Neural cell (in vitro differentiated cells): ENCODE measurements at regions not wholly inside any gene's neighbourhood (a gene's known extent, or its start where the extent isn't known, plus 50 kb on each side); places are given as distances from the start of the nearest gene placed in this dataset.

Experiments used
- H2AFZ ChIP-seq: fragments of 200-600, 300-800 bp; sonication (generic), shearing (Covaris generic); 2 replicates; pipeline ENCODE4 v1.6.0; 2014; ENCODE audit warnings: low read depth, mild to moderate bottlenecking, antibody characterized with exemption, low read length, moderate library complexity
- H3F3A ChIP-seq: fragments of 200-600 bp; shearing (Covaris generic); 2 replicates; pipeline ENCODE4 v1.6.1; 2016; ENCODE audit warnings: mild to moderate bottlenecking, moderate library complexity, mixed read lengths, antibody characterized with exemption, low read length; ENCODE audit not compliant: insufficient read depth, poor library complexity, severe bottlenecking
- H3K27ac ChIP-seq: fragments of 200-600, 300-800 bp; sonication (generic), shearing (Covaris generic); 2 replicates; pipeline ENCODE4 v1.5.1; 2014; ENCODE audit warnings: mild to moderate bottlenecking, low read length, moderate library complexity
- H3K27me3 ChIP-seq: fragments of 300-800, 200-600 bp; sonication (generic), shearing (Covaris generic); 2 replicates; pipeline ENCODE4 v1.6.0; 2014; ENCODE audit warnings: mild to moderate bottlenecking, low read depth, low read length, moderate library complexity; ENCODE audit not compliant: insufficient read depth
- H3K36me3 ChIP-seq: fragments of 300-800, 200-600 bp; sonication (generic), shearing (Covaris generic); 2 replicates; pipeline ENCODE4 v1.5.1; 2014; ENCODE audit warnings: mild to moderate bottlenecking, antibody characterized with exemption, low read length, moderate library complexity; ENCODE audit not compliant: insufficient read depth
- H3K4me2 ChIP-seq: fragments of 300-800, 200-600 bp; sonication (generic), shearing (Covaris generic); 2 replicates; pipeline ENCODE4 v1.6.0; 2014; ENCODE audit warnings: mild to moderate bottlenecking, low read length
- H3K4me3 ChIP-seq: fragments of 300-800, 200-600 bp; sonication (generic), shearing (Covaris generic); 2 replicates; pipeline ENCODE4 v1.5.1; 2014; ENCODE audit warnings: mild to moderate bottlenecking, low read length, moderate library complexity
- H3K79me2 ChIP-seq: fragments of 200-600 bp; shearing (Covaris generic); replicated peaks from 2 replicates; pipeline ENCODE4 v1.6.0; 2014; ENCODE audit warnings: mild to moderate bottlenecking, low read length, moderate library complexity; ENCODE audit not compliant: insufficient read depth
- H3K9ac ChIP-seq: fragments of 300-800, 200-600 bp; sonication (generic), shearing (Covaris generic); 2 replicates; pipeline ENCODE4 v1.6.1; 2016; ENCODE audit warnings: mild to moderate bottlenecking, low read length, mixed read lengths
- H3K9me2 ChIP-seq: fragments of 200-600 bp; shearing (Covaris generic); 2 replicates; pipeline ENCODE4 v1.6.1; 2016; ENCODE audit warnings: mild to moderate bottlenecking, low read length, mixed read lengths; ENCODE audit not compliant: insufficient read depth
- H3K9me3 ChIP-seq: fragments of 200-600, 300-800 bp; sonication (generic), shearing (Covaris generic); 2 replicates; pipeline ENCODE4 v1.6.1; 2016; ENCODE audit warnings: mild to moderate bottlenecking, mixed run types, low read length, moderate library complexity, mixed read lengths
- H4K20me1 ChIP-seq: fragments of 200-600 bp; shearing (Covaris generic); 2 replicates; pipeline ENCODE4 v1.6.1; 2016; ENCODE audit warnings: mild to moderate bottlenecking, mixed run types; ENCODE audit not compliant: insufficient read depth
- CTCF ChIP-seq: fragments of 450-650 bp; IDR thresholded peaks from 2 replicates; pipeline ENCODE4 v1.5.1; 2014; ENCODE audit warnings: antibody characterized with exemption, mild to moderate bottlenecking, moderate library complexity; ENCODE audit not compliant: poor library complexity, severe bottlenecking
- EP300 ChIP-seq: fragments of 450-650 bp; conservative IDR thresholded peaks from 2 replicates; pipeline ENCODE4 v1.6.1; 2014; ENCODE audit warnings: antibody characterized with exemption, mild to moderate bottlenecking, moderate library complexity; ENCODE audit not compliant: poor library complexity, severe bottlenecking
- EZH2 ChIP-seq: fragments of 200-600, 300-800 bp; shearing (Covaris generic), sonication (generic); IDR thresholded peaks from 2 replicates; pipeline ENCODE4 v1.6.1; 2014; ENCODE audit warnings: antibody characterized with exemption, low read length, borderline replicate concordance, mild to moderate bottlenecking; ENCODE audit not compliant: insufficient read depth, poor library complexity, severe bottlenecking
- MXI1 ChIP-seq: fragments of 450-650 bp; conservative IDR thresholded peaks from 2 replicates; pipeline ENCODE4 v1.6.1; 2014; ENCODE audit warnings: antibody characterized with exemption, mild to moderate bottlenecking; ENCODE audit not compliant: poor library complexity, severe bottlenecking
- POLR2AphosphoS5 ChIP-seq: IDR thresholded peaks from 2 replicates; pipeline ENCODE4 v1.6.1; 2012
- RAD21 ChIP-seq: fragments of 450-650 bp; conservative IDR thresholded peaks from 2 replicates; pipeline ENCODE4 v1.6.1; 2014; ENCODE audit warnings: antibody characterized with exemption, mild to moderate bottlenecking, moderate library complexity
- REST ChIP-seq: IDR thresholded peaks from 2 replicates; pipeline ENCODE4 v1.6.1; 2012; ENCODE audit warnings: borderline replicate concordance
- SMC3 ChIP-seq: fragments of 450-650 bp; conservative IDR thresholded peaks from 2 replicates; pipeline ENCODE4 v1.6.1; 2014; ENCODE audit warnings: antibody characterized with exemption, mild to moderate bottlenecking, moderate library complexity; ENCODE audit not compliant: poor library complexity
- TAF1 ChIP-seq: IDR thresholded peaks from 2 replicates; pipeline ENCODE4 v1.6.1; 2012; ENCODE audit warnings: low read depth

- TF ChIP-seq RAD21, result no peak
- no peak for TF ChIP-seq CTCF
- no peak for TF ChIP-seq REST
- TF ChIP-seq TAF1, result no peak
- Histone ChIP-seq H3K9me2 (no peaks in the 10 kb centered on the region), H2AFZ (no peak overlapping the region), H4K20me1 (no peaks in the 10 kb centered on the region), H3K4me2 (no peak overlapping the region), H3K9me3 (no peaks in the 10 kb centered on the region), H3K27me3 (peaks cover 3% of the 10 kb centered on the region), H3K27ac (no peak overlapping the region), H3K9ac (no peak overlapping the region), H3F3A (no peaks in the 10 kb centered on the region), H3K4me3 (no peak overlapping the region), H3K36me3 (no peaks in the 10 kb centered on the region), H3K79me2 (peaks cover 24% of the 10 kb centered on the region)
Measured at GRCh38 chr17:77375917-77376651, 235.3 kb downstream of the SEC14L1 start.

GRCh38 chr17:77376795-77377709, 236.3 kb downstream of the SEC14L1 start:
- H3K4me2 ChIP-seq, result no peak overlapping the region
- no peaks in the 10 kb centered on the region for H3K9me2 ChIP-seq
- TF ChIP-seq TAF1 (no peak), EP300 (no peak), SMC3 (no peak), CTCF (no peak), EZH2 (no peak), POLR2AphosphoS5 (no peak), REST (no peak), MXI1 (no peak), RAD21 (no peak)
- no peak overlapping the region for H3K4me3 ChIP-seq
- H3K9ac ChIP-seq, result no peak overlapping the region
- H3K9me3 ChIP-seq, result no peaks in the 10 kb centered on the region
- H2AFZ ChIP-seq, result no peak overlapping the region
- no peaks in the 10 kb centered on the region for H3K36me3 ChIP-seq
- H3K27ac ChIP-seq, result no peak overlapping the region
- no peaks in the 10 kb centered on the region for H4K20me1 ChIP-seq
- H3K27me3 ChIP-seq, result peaks cover 3% of the 10 kb centered on the region
- peaks cover 27% of the 10 kb centered on the region for H3K79me2 ChIP-seq
- H3F3A ChIP-seq, result no peaks in the 10 kb centered on the region
